ENCODE measurements at regions not wholly inside any gene's neighbourhood (a gene's known extent, or its start where the extent isn't known, plus 50 kb on each side); places are given as distances from the start of the nearest gene placed in this dataset.

GRCh38 chr14:39880106-39880695, 448.0 kb upstream of the FBXO33 start:
- 0% methylated on average over 1 of the region's 1 CpG for WGBS (ENCODE audit: low lambda C conversion rate)
- POLR2A ChIA-PET = no interaction called here
- CTCF ChIA-PET (ENCODE audit: low intra/inter-chr PET ratio, low total read pairs) = no interaction called here
- Histone ChIP-seq H2AFZ (ENCODE audit: low read length) (no peak overlapping the region), H3K9me3 (ENCODE audit: low read length) (peaks cover 17% of the 10 kb centered on the region), H3K79me2 (ENCODE audit: insufficient read depth, low read length) (no peaks in the 10 kb centered on the region), H3K4me1 (ENCODE audit: insufficient read depth, low read length) (no peaks in the 10 kb centered on the region), H3K27ac (ENCODE audit: extremely low read length, insufficient read depth, low read length) (no peak overlapping the region), H3K4me3 (replicated peaks in 1 of 3; ENCODE audit: insufficient read depth in 1 of 3, low read depth in 2 of 3, low read length in 3 of 3) (no peak overlapping the region), H3K36me3 (replicated peaks in 1 of 2; ENCODE audit: control insufficient read depth in 1 of 2, insufficient read depth in 2 of 2, low read length in 2 of 2) (no peaks in the 10 kb centered on the region), H4K20me1 (ENCODE audit: insufficient read depth, low read length) (no peaks in the 10 kb centered on the region), H3K4me2 (ENCODE audit: low read depth, low read length) (no peak overlapping the region), H3K9ac (ENCODE audit: insufficient read depth, low read depth, low read length) (no peak overlapping the region), H3K27me3 (ENCODE audit: control insufficient read depth in 1 of 2, insufficient read depth in 2 of 2, low read length in 2 of 2) (no peaks in the 10 kb centered on the region)
- FAIRE-seq (no peak), ATAC-seq (no peak), DNase-seq (ENCODE audit: low spot score) (no peak)
- intact Hi-C loops (cut with micrococcal nuclease; ENCODE audit: unreplicated experiment) = no loop called here
- in situ Hi-C loops (cut with HindIII; ENCODE audit: extremely low pct_ligation_motif_present, low pct_unique_long_range_greater_than_20kb) = no loop called here
- BruUV-seq (replicated peaks) = no TSS peak
- no peak for TF ChIP-seq FIP1L1 (IDR thresholded peaks at IDR 0.05; ENCODE audit: borderline replicate concordance, insufficient read depth, low read depth, low read length)
- no peak for TF ChIP-seq ZNF362 (CRISPR knock-in tag; IDR thresholded peaks at IDR 0.05; ENCODE audit: borderline replicate concordance)
- TF ChIP-seq, protein P1, sequence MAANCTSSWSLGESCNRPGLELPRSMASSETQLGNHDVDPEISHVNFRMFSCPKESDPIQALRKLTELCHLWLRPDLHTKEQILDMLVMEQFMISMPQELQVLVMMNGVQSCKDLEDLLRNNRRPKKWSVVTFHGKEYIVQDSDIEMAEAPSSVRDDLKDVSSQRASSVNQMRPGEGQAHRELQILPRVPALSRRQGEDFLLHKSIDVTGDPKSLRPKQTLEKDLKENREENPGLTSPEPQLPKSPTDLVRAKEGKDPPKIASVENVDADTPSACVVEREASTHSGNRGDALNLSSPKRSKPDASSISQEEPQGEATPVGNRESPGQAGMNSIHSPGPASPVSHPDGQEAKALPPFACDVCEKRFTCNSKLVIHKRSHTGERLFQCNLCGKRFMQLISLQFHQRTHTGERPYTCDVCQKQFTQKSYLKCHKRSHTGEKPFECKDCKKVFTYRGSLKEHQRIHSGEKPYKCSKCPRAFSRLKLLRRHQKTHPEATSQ (CRISPR knock-in tag; IDR thresholded peaks at IDR 0.05; ENCODE audit: borderline replicate concordance) = no peak
- TF ChIP-seq ZNF383 (CRISPR knock-in tag; IDR thresholded peaks at IDR 0.05; ENCODE audit: borderline replicate concordance) = no peak
- TF ChIP-seq, protein P2, sequence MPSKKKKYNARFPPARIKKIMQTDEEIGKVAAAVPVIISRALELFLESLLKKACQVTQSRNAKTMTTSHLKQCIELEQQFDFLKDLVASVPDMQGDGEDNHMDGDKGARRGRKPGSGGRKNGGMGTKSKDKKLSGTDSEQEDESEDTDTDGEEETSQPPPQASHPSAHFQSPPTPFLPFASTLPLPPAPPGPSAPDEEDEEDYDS (CRISPR knock-in tag; IDR thresholded peaks at IDR 0.05) = no peak
- no peak for TF ChIP-seq ZNF792 (CRISPR knock-in tag; IDR thresholded peaks at IDR 0.05)
- TF ChIP-seq, protein P3, sequence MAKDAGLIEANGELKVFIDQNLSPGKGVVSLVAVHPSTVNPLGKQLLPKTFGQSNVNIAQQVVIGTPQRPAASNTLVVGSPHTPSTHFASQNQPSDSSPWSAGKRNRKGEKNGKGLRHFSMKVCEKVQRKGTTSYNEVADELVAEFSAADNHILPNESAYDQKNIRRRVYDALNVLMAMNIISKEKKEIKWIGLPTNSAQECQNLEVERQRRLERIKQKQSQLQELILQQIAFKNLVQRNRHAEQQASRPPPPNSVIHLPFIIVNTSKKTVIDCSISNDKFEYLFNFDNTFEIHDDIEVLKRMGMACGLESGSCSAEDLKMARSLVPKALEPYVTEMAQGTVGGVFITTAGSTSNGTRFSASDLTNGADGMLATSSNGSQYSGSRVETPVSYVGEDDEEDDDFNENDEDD (CRISPR knock-in tag; IDR thresholded peaks at IDR 0.05; ENCODE audit: borderline replicate concordance) = no peak
- TF ChIP-seq KMT2A (CRISPR knock-in tag; IDR thresholded peaks at IDR 0.05) = no peak
- TF ChIP-seq, protein P4, sequence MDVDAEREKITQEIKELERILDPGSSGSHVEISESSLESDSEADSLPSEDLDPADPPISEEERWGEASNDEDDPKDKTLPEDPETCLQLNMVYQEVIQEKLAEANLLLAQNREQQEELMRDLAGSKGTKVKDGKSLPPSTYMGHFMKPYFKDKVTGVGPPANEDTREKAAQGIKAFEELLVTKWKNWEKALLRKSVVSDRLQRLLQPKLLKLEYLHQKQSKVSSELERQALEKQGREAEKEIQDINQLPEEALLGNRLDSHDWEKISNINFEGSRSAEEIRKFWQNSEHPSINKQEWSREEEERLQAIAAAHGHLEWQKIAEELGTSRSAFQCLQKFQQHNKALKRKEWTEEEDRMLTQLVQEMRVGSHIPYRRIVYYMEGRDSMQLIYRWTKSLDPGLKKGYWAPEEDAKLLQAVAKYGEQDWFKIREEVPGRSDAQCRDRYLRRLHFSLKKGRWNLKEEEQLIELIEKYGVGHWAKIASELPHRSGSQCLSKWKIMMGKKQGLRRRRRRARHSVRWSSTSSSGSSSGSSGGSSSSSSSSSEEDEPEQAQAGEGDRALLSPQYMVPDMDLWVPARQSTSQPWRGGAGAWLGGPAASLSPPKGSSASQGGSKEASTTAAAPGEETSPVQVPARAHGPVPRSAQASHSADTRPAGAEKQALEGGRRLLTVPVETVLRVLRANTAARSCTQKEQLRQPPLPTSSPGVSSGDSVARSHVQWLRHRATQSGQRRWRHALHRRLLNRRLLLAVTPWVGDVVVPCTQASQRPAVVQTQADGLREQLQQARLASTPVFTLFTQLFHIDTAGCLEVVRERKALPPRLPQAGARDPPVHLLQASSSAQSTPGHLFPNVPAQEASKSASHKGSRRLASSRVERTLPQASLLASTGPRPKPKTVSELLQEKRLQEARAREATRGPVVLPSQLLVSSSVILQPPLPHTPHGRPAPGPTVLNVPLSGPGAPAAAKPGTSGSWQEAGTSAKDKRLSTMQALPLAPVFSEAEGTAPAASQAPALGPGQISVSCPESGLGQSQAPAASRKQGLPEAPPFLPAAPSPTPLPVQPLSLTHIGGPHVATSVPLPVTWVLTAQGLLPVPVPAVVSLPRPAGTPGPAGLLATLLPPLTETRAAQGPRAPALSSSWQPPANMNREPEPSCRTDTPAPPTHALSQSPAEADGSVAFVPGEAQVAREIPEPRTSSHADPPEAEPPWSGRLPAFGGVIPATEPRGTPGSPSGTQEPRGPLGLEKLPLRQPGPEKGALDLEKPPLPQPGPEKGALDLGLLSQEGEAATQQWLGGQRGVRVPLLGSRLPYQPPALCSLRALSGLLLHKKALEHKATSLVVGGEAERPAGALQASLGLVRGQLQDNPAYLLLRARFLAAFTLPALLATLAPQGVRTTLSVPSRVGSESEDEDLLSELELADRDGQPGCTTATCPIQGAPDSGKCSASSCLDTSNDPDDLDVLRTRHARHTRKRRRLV (CRISPR knock-in tag; IDR thresholded peaks at IDR 0.05) = no peak
- TF ChIP-seq, protein P5, sequence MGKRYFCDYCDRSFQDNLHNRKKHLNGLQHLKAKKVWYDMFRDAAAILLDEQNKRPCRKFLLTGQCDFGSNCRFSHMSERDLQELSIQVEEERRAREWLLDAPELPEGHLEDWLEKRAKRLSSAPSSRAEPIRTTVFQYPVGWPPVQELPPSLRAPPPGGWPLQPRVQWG (CRISPR knock-in tag; IDR thresholded peaks at IDR 0.05; ENCODE audit: borderline replicate concordance, low read depth) = no peak
- no peak for TF ChIP-seq REXO4 (CRISPR knock-in tag; IDR thresholded peaks at IDR 0.05; ENCODE audit: borderline replicate concordance)
- no peak for TF ChIP-seq IRX3 (CRISPR knock-in tag; IDR thresholded peaks at IDR 0.05; ENCODE audit: borderline replicate concordance, low read depth)
- no peak for TF ChIP-seq ZNF547 (CRISPR knock-in tag; IDR thresholded peaks at IDR 0.05)
- TF ChIP-seq CHD4 (IDR thresholded peaks at IDR 0.05; ENCODE audit: borderline replicate concordance, low read length) = no peak
- TF ChIP-seq ZBTB7A (CRISPR knock-in tag; IDR thresholded peaks at IDR 0.05) = no peak

All from HepG2 (cell line).